OCI-M2 (cell line): ENCODE measurements at regions not wholly inside any gene's neighbourhood (a gene's known extent, or its start where the extent isn't known, plus 50 kb on each side); places are given as distances from the start of the nearest gene placed in this dataset.
"Not testable (repeated sequence)": the region's sequence is repeated elsewhere in the genome, so short reads cannot be mapped to it uniquely, and the experiment has no call there.

Experiments
- DNase-seq: peaks from one replicate; lab custom pipeline; 2025; ENCODE audit not compliant: unreplicated experiment; lab: John Stamatoyannopoulos, UW

- DNase-seq, result no peak
These were observed 797.5 kb upstream of the SPRY2 start for GRCh38 chr13:81138353-81138980.

- no peak for DNase-seq
These were observed 792.1 kb upstream of the SPRY2 start for GRCh38 chr13:81133066-81133465.

GRCh38 chr13:81117416-81117815, 776.5 kb upstream of the SPRY2 start:
- DNase-seq, result no peak

- no peak for DNase-seq
These were observed 775.7 kb upstream of the SPRY2 start for GRCh38 chr13:81116461-81117282.

GRCh38 chr13:81109026-81109425, 768.1 kb upstream of the SPRY2 start:
- DNase-seq, result no peak

GRCh38 chr13:81106348-81106747, 765.4 kb upstream of the SPRY2 start:
- no peak for DNase-seq

GRCh38 chr13:81104035-81104715, 763.2 kb upstream of the SPRY2 start:
- DNase-seq, result no peak

- DNase-seq, result not testable (repeated sequence)
These were observed 761.1 kb upstream of the SPRY2 start for GRCh38 chr13:81102066-81102465.

- no peak for DNase-seq
These were observed 748.6 kb upstream of the SPRY2 start for GRCh38 chr13:81089371-81090157.

- DNase-seq, result no peak
These were observed 740.1 kb upstream of the SPRY2 start for GRCh38 chr13:81080911-81081454.

GRCh38 chr13:81078048-81078447, 737.1 kb upstream of the SPRY2 start:
- no peak for DNase-seq

GRCh38 chr13:81069822-81070221, 728.9 kb upstream of the SPRY2 start:
- not testable (repeated sequence) for DNase-seq

- DNase-seq, result no peak
These were observed 718.0 kb upstream of the SPRY2 start for GRCh38 chr13:81058916-81059290.

GRCh38 chr13:81058211-81058915, 717.4 kb upstream of the SPRY2 start:
- DNase-seq, result no peak

- DNase-seq, result no peak
These were observed 710.9 kb upstream of the SPRY2 start for GRCh38 chr13:81051873-81052272.

- no peak for DNase-seq
These were observed 707.1 kb upstream of the SPRY2 start for GRCh38 chr13:81048026-81048461.

- no peak for DNase-seq
These were observed 700.8 kb upstream of the SPRY2 start for GRCh38 chr13:81041761-81042160.

- no peak for DNase-seq
These were observed 691.1 kb upstream of the SPRY2 start for GRCh38 chr13:81031996-81032395.

GRCh38 chr13:81025091-81025490, 684.2 kb upstream of the SPRY2 start:
- DNase-seq, result no peak

- DNase-seq, result no peak
These were observed 680.4 kb upstream of the SPRY2 start for GRCh38 chr13:81021284-81021840.
